ENCODE measurements at regions not wholly inside any gene's neighbourhood (a gene's known extent, or its start where the extent isn't known, plus 50 kb on each side); places are given as distances from the start of the nearest gene placed in this dataset.
A peak's percentile ranks its signal among the peaks of the same experiment; 100 is the strongest.
"Not testable (repeated sequence)": the region's sequence is repeated elsewhere in the genome, so short reads cannot be mapped to it uniquely, and the experiment has no call there.

- no peak for DNase-seq (ENCODE audit: low spot score)
These were observed 225.7 kb downstream of the MEX3B start for GRCh38 chr15:81819924-81820635.

GRCh38 chr15:81814882-81815455 lies 230.8 kb downstream of the MEX3B start:
- DNase-seq (ENCODE audit: low spot score), result no peak

- DNase-seq (ENCODE audit: low spot score), result no peak
These were observed 232.6 kb downstream of the MEX3B start for GRCh38 chr15:81813215-81813614.

GRCh38 chr15:81812456-81812855 lies 233.4 kb downstream of the MEX3B start:
- DNase-seq (ENCODE audit: low spot score), result no peak

- DNase-seq (ENCODE audit: low spot score), result no peak
These were observed 234.1 kb downstream of the MEX3B start for GRCh38 chr15:81811736-81812135.

GRCh38 chr15:81809543-81809942 lies 236.3 kb downstream of the MEX3B start:
- DNase-seq (ENCODE audit: low spot score), result peak; percentile 27

- DNase-seq (ENCODE audit: low spot score), result no peak
These were observed 238.0 kb downstream of the MEX3B start for GRCh38 chr15:81807806-81808205.

GRCh38 chr15:81807186-81807585 lies 238.6 kb downstream of the MEX3B start:
- DNase-seq (ENCODE audit: low spot score), result no peak

- DNase-seq (ENCODE audit: low spot score), result no peak
These were observed 249.9 kb downstream of the MEX3B start for GRCh38 chr15:81795899-81796298.

- no peak for DNase-seq (ENCODE audit: low spot score)
These were observed 253.2 kb downstream of the MEX3B start for GRCh38 chr15:81792646-81793045.

- not testable (repeated sequence) for DNase-seq (ENCODE audit: low spot score)
These were observed 254.5 kb downstream of the MEX3B start for GRCh38 chr15:81791322-81791721.

- DNase-seq (ENCODE audit: low spot score), result no peak
These were observed 256.4 kb downstream of the MEX3B start for GRCh38 chr15:81789403-81789802.

- DNase-seq (ENCODE audit: low spot score), result no peak
These were observed 259.0 kb downstream of the MEX3B start for GRCh38 chr15:81786776-81787175.

- no peak for DNase-seq (ENCODE audit: low spot score)
These were observed 260.1 kb downstream of the MEX3B start for GRCh38 chr15:81785679-81786078.

GRCh38 chr15:81785181-81785580 lies 260.6 kb downstream of the MEX3B start:
- DNase-seq (ENCODE audit: low spot score), result no peak

- DNase-seq (ENCODE audit: low spot score), result no peak
These were observed 261.1 kb downstream of the MEX3B start for GRCh38 chr15:81784751-81785150.

- no peak for DNase-seq (ENCODE audit: low spot score)
These were observed 262.2 kb downstream of the MEX3B start for GRCh38 chr15:81783586-81783985.

GRCh38 chr15:81783076-81783475 lies 262.7 kb downstream of the MEX3B start:
- DNase-seq (ENCODE audit: low spot score), result no peak

- no peak for DNase-seq (ENCODE audit: low spot score)
These were observed 264.4 kb downstream of the MEX3B start for GRCh38 chr15:81781395-81781794.

GRCh38 chr15:81780966-81781365 lies 264.9 kb downstream of the MEX3B start:
- no peak for DNase-seq (ENCODE audit: low spot score)

- DNase-seq (ENCODE audit: low spot score), result no peak
These were observed 266.6 kb downstream of the MEX3B start for GRCh38 chr15:81779181-81779580.

- DNase-seq (ENCODE audit: low spot score), result no peak
These were observed 268.3 kb downstream of the MEX3B start for GRCh38 chr15:81777546-81777945.

GRCh38 chr15:81776976-81777375 lies 268.8 kb downstream of the MEX3B start:
- DNase-seq (ENCODE audit: low spot score), result no peak

GRCh38 chr15:81775779-81776178 lies 270.0 kb downstream of the MEX3B start:
- not testable (repeated sequence) for DNase-seq (ENCODE audit: low spot score)

Data from LoVo (cell line).